ENCODE measurements at regions not wholly inside any gene's neighbourhood (a gene's known extent, or its start where the extent isn't known, plus 50 kb on each side); places are given as distances from the start of the nearest gene placed in this dataset.

GRCh38 chr5:180437336-180437735 lies 56.8 kb upstream of the CNOT6 start:
- peaks cover 4% of the 10 kb centered on the region for H3K27me3 ChIP-seq
- intact Hi-C loops (cut with DNase I), result no loop called here
- TF ChIP-seq, protein P1, sequence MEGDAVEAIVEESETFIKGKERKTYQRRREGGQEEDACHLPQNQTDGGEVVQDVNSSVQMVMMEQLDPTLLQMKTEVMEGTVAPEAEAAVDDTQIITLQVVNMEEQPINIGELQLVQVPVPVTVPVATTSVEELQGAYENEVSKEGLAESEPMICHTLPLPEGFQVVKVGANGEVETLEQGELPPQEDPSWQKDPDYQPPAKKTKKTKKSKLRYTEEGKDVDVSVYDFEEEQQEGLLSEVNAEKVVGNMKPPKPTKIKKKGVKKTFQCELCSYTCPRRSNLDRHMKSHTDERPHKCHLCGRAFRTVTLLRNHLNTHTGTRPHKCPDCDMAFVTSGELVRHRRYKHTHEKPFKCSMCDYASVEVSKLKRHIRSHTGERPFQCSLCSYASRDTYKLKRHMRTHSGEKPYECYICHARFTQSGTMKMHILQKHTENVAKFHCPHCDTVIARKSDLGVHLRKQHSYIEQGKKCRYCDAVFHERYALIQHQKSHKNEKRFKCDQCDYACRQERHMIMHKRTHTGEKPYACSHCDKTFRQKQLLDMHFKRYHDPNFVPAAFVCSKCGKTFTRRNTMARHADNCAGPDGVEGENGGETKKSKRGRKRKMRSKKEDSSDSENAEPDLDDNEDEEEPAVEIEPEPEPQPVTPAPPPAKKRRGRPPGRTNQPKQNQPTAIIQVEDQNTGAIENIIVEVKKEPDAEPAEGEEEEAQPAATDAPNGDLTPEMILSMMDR (IDR thresholded peaks at IDR 0.05), result no peak
- ATAC-seq (no peak), DNase-seq (peak; percentile 26)
- no peak overlapping the region for H3K27ac ChIP-seq
- no peaks in the 10 kb centered on the region for H3K4me1 ChIP-seq
- no peaks in the 10 kb centered on the region for H3K9me3 ChIP-seq
- no peak overlapping the region for H3K4me3 ChIP-seq
- no peaks in the 10 kb centered on the region for H3K36me3 ChIP-seq

GRCh38 chr5:180438785-180439780 lies 55.1 kb upstream of the CNOT6 start:
- DNase-seq (peak; percentile 73), ATAC-seq (no peak)
- Histone ChIP-seq H3K9me3 (no peaks in the 10 kb centered on the region), H3K27ac (no peak overlapping the region), H3K36me3 (no peaks in the 10 kb centered on the region), H3K27me3 (peaks cover 4% of the 10 kb centered on the region), H3K4me1 (no peaks in the 10 kb centered on the region), H3K4me3 (no peak overlapping the region)
- TF ChIP-seq, protein P1 (IDR thresholded peaks at IDR 0.05), result no peak
- intact Hi-C loops (cut with DNase I), result no loop called here

DNA sequence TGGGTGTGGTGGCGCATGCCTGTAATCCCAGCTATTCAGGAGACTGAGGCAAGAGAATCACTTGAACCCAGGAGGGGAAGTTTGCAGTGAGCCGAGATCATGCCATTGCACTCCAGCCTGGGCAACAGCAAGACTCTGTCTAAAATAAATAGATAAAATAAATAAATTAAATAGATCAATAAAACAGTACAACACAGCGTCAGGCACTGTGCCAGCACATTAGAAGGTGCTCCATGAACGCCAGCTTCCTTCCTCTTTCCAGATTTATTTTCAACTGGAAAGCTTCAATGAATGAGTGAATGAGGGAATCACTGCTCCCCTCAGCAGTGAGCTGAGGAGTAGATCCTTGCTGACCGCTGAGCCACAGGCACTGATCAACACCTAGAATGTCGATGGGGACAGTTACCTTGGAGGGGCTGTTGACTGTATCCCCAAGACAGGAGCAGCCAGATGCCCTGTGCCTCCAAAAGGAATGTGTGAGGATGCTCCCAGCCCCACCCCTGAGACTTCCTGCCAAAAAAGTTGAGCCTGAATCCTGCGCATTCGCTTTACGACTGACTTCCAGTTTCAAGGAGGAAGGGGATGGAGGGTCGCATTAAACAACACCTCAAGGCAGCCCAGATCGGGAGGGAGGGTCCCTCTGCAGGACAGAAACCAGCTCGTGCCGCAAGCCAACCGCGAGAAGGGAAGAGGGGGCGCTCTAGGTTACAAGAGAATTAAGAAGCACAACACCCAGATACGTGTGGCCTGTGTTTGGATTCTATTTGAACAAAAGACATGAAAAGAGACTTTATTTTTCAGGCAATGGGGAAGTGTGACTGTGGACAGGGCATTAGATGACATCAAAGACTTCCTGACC lies 54.0 kb upstream of the CNOT6 start:
- Histone ChIP-seq H3K4me3 (no peak overlapping the region), H3K9me3 (no peaks in the 10 kb centered on the region), H3K4me1 (no peaks in the 10 kb centered on the region), H3K27me3 (peaks cover 4% of the 10 kb centered on the region), H3K36me3 (no peaks in the 10 kb centered on the region), H3K27ac (no peak overlapping the region)
- intact Hi-C loops (cut with DNase I), result no loop called here
- DNase-seq (peak; percentile 35), ATAC-seq (no peak)
- TF ChIP-seq, protein P1 (IDR thresholded peaks at IDR 0.05), result no peak

- ATAC-seq, result peak; percentile 94
- H3K36me3 ChIP-seq, result no peaks in the 10 kb centered on the region
- H3K4me3 ChIP-seq, result no peak overlapping the region
- TF ChIP-seq, protein P1 (IDR thresholded peaks at IDR 0.05), result no peak
- H3K27me3 ChIP-seq, result peaks cover 4% of the 10 kb centered on the region
- peak; percentile 92 for DNase-seq
- peak overlapping the region; percentile 60 for H3K27ac ChIP-seq
- H3K4me1 ChIP-seq, result no peaks in the 10 kb centered on the region
- intact Hi-C loops (cut with DNase I), result no loop called here
- H3K9me3 ChIP-seq, result no peaks in the 10 kb centered on the region
Observed at GRCh38 chr5:180441564-180442051, 52.6 kb upstream of the CNOT6 start.
